MCF 10A (cell line): ENCODE measurements at regions not wholly inside any gene's neighbourhood (a gene's known extent, or its start where the extent isn't known, plus 50 kb on each side); places are given as distances from the start of the nearest gene placed in this dataset.
"Not testable (repeated sequence)": the region's sequence is repeated elsewhere in the genome, so short reads cannot be mapped to it uniquely, and the experiment has no call there.

ENCODE experiments used
- BruUV-seq: library from RNA; stranded (reverse); fragments of 400-500 nt; replicated peaks from 2 replicates; lab custom pipeline; 2021; lab: Mats Ljungman, UMichigan
- CTCF ChIA-PET: fragments of 300-600 bp; sonication (Branson Sonifier 250); formaldehyde crosslinking; extraction: SDS; loops from one replicate; lab custom pipeline; 2021; ENCODE audit warnings: antibody characterized with exemption, inconsistent platforms; lab: Yijun Ruan, JAX
- POLR2A ChIA-PET: fragments of 300-600, 350-650 bp; sonication (Branson Sonifier 250); formaldehyde crosslinking; extraction: SDS; loops from one replicate; lab custom pipeline; 2020; ENCODE audit warnings: antibody characterized with exemption, inconsistent platforms; lab: Yijun Ruan, JAX
- DNase-seq: peaks from one replicate; pipeline ENCODE4 v3.0.0-alpha.2; 2018; ENCODE audit not compliant: unreplicated experiment
- H3K27ac Mint-ChIP-seq: one replicate; pipeline ENCODE4 v1.8.0; 2022; ENCODE audit warnings: mild to moderate bottlenecking, low read depth, mixed read lengths; ENCODE audit not compliant: unreplicated experiment
- H3K27me3 Mint-ChIP-seq: one replicate; pipeline ENCODE4 v1.8.0; 2022; ENCODE audit warnings: mixed read lengths; ENCODE audit not compliant: insufficient read depth, unreplicated experiment
- H3K36me3 Mint-ChIP-seq: one replicate; pipeline ENCODE4 v1.8.0; 2022; ENCODE audit warnings: mild to moderate bottlenecking, moderate library complexity, mixed read lengths; ENCODE audit not compliant: insufficient read depth, unreplicated experiment
- H3K4me1 Mint-ChIP-seq: one replicate; pipeline ENCODE4 v1.8.0; 2022; ENCODE audit warnings: mixed read lengths; ENCODE audit not compliant: insufficient read depth, unreplicated experiment
- H3K4me3 Mint-ChIP-seq: one replicate; pipeline ENCODE4 v1.8.0; 2022; ENCODE audit warnings: mild to moderate bottlenecking, moderate library complexity, mixed read lengths; ENCODE audit not compliant: unreplicated experiment
- H3K9me3 Mint-ChIP-seq: one replicate; pipeline ENCODE4 v1.8.0; 2022; ENCODE audit warnings: mixed read lengths; ENCODE audit not compliant: unreplicated experiment
- intact Hi-C: fragments of 100-400 bp; cut with micrococcal nuclease; formaldehyde crosslinking; loops from 2 replicates; pipeline ENCODE4 v1.14.1; 2022
- TF ChIP-seq, protein P1 (sequence below): fragments of 200-600 bp; IDR thresholded peaks from one replicate; pipeline ENCODE4 v1.8.0; 2022; ENCODE audit warnings: antibody characterized with exemption, mild to moderate bottlenecking; ENCODE audit not compliant: unreplicated experiment

DNA sequence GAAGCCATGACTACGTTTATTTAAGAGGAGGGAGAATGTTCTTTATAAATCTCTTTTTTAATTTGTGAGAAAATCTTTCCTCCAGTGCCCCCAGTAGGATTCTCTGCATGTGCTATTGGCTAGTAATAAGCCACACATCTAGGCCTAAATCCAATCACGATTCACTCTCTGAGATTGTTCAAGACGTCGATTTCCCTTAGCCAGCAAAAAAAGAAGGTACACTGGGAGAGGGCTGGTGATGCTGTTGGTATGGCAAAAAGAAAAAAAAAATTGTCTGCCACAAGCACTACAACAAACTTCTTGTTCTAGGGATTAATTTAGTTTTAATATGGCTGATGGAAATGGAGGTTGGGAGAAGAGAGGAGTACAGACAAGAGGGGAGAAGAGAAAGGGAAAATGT is 130.5 kb upstream of the MROH9 start:
- DNase-seq: no peak
- H3K36me3 Mint-ChIP-seq: no peaks in the 10 kb centered on the region
- CTCF ChIA-PET: interaction anchor here (0.7 kb wide), 1 partner anchor 309 kb away, joined by 3 read pairs; no protein-coding TSS in a partner anchor
- peaks cover 5% of the 10 kb centered on the region for H3K4me1 Mint-ChIP-seq
- POLR2A ChIA-PET: no interaction called here
- BruUV-seq: no TSS peak
- TF ChIP-seq, protein P1, sequence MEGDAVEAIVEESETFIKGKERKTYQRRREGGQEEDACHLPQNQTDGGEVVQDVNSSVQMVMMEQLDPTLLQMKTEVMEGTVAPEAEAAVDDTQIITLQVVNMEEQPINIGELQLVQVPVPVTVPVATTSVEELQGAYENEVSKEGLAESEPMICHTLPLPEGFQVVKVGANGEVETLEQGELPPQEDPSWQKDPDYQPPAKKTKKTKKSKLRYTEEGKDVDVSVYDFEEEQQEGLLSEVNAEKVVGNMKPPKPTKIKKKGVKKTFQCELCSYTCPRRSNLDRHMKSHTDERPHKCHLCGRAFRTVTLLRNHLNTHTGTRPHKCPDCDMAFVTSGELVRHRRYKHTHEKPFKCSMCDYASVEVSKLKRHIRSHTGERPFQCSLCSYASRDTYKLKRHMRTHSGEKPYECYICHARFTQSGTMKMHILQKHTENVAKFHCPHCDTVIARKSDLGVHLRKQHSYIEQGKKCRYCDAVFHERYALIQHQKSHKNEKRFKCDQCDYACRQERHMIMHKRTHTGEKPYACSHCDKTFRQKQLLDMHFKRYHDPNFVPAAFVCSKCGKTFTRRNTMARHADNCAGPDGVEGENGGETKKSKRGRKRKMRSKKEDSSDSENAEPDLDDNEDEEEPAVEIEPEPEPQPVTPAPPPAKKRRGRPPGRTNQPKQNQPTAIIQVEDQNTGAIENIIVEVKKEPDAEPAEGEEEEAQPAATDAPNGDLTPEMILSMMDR: no peak
- H3K27me3 Mint-ChIP-seq: no peaks in the 10 kb centered on the region
- H3K4me3 Mint-ChIP-seq: no peak overlapping the region
- intact Hi-C loops: no loop called here
- no peak overlapping the region for H3K27ac Mint-ChIP-seq
- no peaks in the 10 kb centered on the region for H3K9me3 Mint-ChIP-seq

DNA sequence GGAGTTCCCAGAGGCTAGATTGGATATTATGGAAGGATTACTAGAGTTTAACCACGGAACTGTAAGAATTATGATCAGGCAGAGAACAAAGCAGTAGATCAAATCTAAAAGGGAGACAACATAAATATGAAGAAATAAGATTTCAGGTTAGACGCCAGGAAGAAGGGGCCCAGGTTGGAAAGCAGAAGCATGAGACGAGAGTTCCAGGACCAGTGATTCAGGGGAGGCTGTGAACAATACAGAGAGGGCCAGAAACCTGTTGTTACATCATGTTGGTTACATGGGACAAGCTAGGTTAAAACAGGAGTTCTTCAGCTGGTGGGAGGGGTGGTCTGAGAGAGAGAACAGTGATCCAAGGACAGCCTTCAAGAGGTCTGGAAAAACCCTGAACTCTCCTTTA is 128.4 kb upstream of the MROH9 start:
- intact Hi-C loops: no loop called here
- Mint-ChIP-seq H3K27me3 (no peaks in the 10 kb centered on the region), H3K27ac (no peak overlapping the region), H3K4me1 (peaks cover 5% of the 10 kb centered on the region), H3K9me3 (no peaks in the 10 kb centered on the region), H3K36me3 (no peaks in the 10 kb centered on the region), H3K4me3 (no peak overlapping the region)
- CTCF ChIA-PET: interaction anchor here (1.4 kb wide), 1 partner anchor 117 kb away, joined by 5 read pairs; no protein-coding TSS in a partner anchor
- TF ChIP-seq, protein P1: no peak
- no TSS peak for BruUV-seq
- no peak for DNase-seq
- POLR2A ChIA-PET: no interaction called here

DNA sequence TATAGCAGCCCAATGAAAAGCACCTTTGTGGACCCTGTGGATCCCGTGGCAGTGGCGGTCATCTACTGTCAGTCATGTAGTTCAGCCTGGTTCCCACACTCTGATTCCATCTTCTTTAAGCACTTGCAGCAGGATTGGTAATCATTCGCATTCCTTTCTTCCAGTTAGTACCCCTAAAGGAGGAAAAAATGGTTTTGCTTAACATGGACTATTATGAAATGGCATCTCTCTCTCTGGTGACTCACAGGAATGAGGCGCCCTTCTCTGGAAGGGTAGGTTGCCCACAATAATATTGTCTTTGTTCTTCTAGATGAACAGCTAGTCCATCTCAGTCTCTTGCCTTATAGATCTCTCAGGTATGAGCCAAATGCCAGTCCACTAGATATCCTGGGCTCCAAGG is 127.9 kb upstream of the MROH9 start:
- Mint-ChIP-seq H3K36me3 (no peaks in the 10 kb centered on the region), H3K9me3 (no peaks in the 10 kb centered on the region), H3K4me3 (no peak overlapping the region), H3K27me3 (no peaks in the 10 kb centered on the region), H3K4me1 (peaks cover 5% of the 10 kb centered on the region), H3K27ac (no peak overlapping the region)
- POLR2A ChIA-PET: no interaction called here
- CTCF ChIA-PET: interaction anchor here (0.6 to 1.4 kb wide), 2 partner anchors 117 to 272 kb away, joined by 3 to 5 read pairs; no protein-coding TSS in a partner anchor
- BruUV-seq: no TSS peak
- peak; percentile 83 for DNase-seq
- intact Hi-C loops: no loop called here
- TF ChIP-seq, protein P1: no peak

DNA sequence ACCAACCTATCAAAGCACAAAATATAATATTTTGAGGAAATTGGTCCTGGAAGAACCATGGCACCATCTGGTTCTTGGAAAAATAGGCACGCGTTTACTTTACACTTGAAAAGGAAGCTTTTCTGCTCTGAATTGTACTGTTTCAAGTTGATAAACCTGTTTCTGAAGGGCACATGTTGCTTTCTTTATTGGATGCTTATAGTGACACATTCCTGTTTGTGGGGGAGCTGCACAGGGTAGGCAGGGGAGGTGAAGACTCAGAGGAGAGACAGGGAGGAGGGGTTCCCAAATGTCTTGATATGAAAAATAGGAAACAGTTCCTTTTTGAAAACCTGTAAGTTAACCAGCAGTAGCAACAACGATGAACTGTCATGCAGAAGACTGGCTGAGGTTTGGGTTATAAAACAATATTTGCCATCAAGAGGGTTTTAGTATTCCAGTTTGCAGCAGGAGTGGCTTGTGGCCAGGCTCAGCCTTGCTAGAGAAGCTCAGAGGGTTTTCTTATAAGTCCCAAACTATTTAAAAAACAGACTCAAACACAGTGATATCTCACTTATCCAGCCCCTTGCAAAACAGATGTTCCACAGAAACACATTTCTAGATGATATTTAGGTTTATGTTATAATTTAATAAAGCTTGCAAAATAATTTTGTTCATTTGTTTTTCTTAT is 127.0 kb upstream of the MROH9 start:
- POLR2A ChIA-PET: no interaction called here
- Mint-ChIP-seq H3K4me1 (peaks cover 5% of the 10 kb centered on the region), H3K9me3 (no peaks in the 10 kb centered on the region), H3K27me3 (no peaks in the 10 kb centered on the region), H3K27ac (no peak overlapping the region), H3K4me3 (no peak overlapping the region), H3K36me3 (no peaks in the 10 kb centered on the region)
- intact Hi-C loops: no loop called here
- no peak for DNase-seq
- TF ChIP-seq, protein P1: no peak
- BruUV-seq: no TSS peak
- CTCF ChIA-PET: interaction anchor here (1.1 kb wide), 1 partner anchor 12 kb away, joined by 4 read pairs; no protein-coding TSS in a partner anchor

DNA sequence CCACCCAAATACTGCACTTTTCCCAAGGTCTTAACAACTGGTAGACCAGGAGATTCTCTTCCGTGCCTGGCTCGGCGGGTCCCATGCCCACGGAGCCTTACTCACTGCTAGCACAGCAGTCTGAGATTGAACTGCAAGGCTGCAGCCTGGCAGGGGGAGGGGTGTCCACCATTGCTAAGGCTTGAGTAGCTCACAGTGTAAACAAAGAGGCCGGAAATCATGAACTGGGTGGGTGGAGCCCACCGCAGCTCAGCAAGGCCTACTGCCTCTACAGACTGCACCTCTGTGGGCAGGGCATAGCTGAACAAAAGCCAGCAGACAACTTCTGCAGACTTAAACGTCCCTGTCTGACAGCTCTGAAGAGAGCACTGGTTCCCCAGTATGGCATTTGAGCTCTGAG is 124.3 kb upstream of the MROH9 start:
- H3K4me3 Mint-ChIP-seq, H3K4me1 Mint-ChIP-seq, DNase-seq, H3K36me3 Mint-ChIP-seq, H3K27ac Mint-ChIP-seq, H3K27me3 Mint-ChIP-seq, intact Hi-C loops, POLR2A ChIA-PET, H3K9me3 Mint-ChIP-seq, BruUV-seq: not testable (repeated sequence)
- CTCF ChIA-PET: interaction anchor here (1.2 kb wide), 1 partner anchor 416 kb away, joined by 3 read pairs; no protein-coding TSS in a partner anchor
